ENCODE measurements at regions not wholly inside any gene's neighbourhood (a gene's known extent, or its start where the extent isn't known, plus 50 kb on each side); places are given as distances from the start of the nearest gene placed in this dataset.

GRCh38 chr1:14546416-14546815 lies 52.1 kb upstream of the KAZN start:
- H3K4me3 ChIP-seq = no peak overlapping the region
- WGBS, 2 donors = 73 to 82% methylated on average over 3 of the region's 3 CpGs
- no peaks in the 10 kb centered on the region for H3K4me1 ChIP-seq
- no peak for DNase-seq
- intact Hi-C loops (cut with DNase I) = no loop called here
- TF ChIP-seq, protein P1, sequence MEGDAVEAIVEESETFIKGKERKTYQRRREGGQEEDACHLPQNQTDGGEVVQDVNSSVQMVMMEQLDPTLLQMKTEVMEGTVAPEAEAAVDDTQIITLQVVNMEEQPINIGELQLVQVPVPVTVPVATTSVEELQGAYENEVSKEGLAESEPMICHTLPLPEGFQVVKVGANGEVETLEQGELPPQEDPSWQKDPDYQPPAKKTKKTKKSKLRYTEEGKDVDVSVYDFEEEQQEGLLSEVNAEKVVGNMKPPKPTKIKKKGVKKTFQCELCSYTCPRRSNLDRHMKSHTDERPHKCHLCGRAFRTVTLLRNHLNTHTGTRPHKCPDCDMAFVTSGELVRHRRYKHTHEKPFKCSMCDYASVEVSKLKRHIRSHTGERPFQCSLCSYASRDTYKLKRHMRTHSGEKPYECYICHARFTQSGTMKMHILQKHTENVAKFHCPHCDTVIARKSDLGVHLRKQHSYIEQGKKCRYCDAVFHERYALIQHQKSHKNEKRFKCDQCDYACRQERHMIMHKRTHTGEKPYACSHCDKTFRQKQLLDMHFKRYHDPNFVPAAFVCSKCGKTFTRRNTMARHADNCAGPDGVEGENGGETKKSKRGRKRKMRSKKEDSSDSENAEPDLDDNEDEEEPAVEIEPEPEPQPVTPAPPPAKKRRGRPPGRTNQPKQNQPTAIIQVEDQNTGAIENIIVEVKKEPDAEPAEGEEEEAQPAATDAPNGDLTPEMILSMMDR (IDR thresholded peaks at IDR 0.05) = no peak
- no peak overlapping the region for H3K27ac ChIP-seq
- H3K9me3 ChIP-seq = peaks cover 0 to 6% (median 0%) of the 10 kb centered on the region in 11 donors
- H3K27me3 ChIP-seq = peaks cover 0 to 30% (median 7%) of the 10 kb centered on the region in 7 donors
- ATAC-seq = no peak
- H3K36me3 ChIP-seq = no peaks in the 10 kb centered on the region

Data from heart right ventricle (tissue), 16 donors.